HG02610 (cell line): ENCODE measurements at regions not wholly inside any gene's neighbourhood (a gene's known extent, or its start where the extent isn't known, plus 50 kb on each side); places are given as distances from the start of the nearest gene placed in this dataset.
"Not testable (repeated sequence)": the region's sequence is repeated elsewhere in the genome, so short reads cannot be mapped to it uniquely, and the experiment has no call there.

ENCODE experiments used
- ATAC-seq: cut with Tn5 transposase; IDR thresholded peaks from one replicate; pipeline ENCODE4 v1.9.1; 2021; ENCODE audit warnings: mild to moderate bottlenecking, moderate library complexity; ENCODE audit not compliant: unreplicated experiment

- ATAC-seq = no peak
Observed at GRCh38 chr11:109926941-109927340, 166.3 kb upstream of the ZC3H12C start.

DNA sequence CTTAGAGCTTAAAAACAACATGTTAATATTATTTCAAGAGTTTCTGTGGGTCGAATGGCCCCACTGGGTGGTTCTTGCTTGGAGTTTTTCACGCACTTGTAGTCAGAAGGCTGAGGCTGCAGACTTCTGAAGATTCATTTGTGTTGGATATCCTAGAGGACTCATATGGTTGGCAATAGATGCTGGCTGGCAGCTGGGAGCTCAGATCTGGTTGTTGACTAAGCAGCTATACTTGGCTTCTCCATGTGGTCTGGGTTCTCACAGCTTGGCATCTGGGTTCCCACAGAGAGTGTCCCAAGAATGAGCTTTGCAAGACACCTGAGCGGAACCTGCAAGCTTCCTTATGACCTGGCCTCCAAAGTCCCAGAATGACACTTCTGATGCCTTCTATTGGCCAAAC, 163.9 kb upstream of the ZC3H12C start:
- ATAC-seq = no peak

GRCh38 chr11:109933126-109933525, 160.1 kb upstream of the ZC3H12C start:
- no peak for ATAC-seq

- ATAC-seq = no peak
Observed at GRCh38 chr11:109934151-109934550, 159.0 kb upstream of the ZC3H12C start.

DNA sequence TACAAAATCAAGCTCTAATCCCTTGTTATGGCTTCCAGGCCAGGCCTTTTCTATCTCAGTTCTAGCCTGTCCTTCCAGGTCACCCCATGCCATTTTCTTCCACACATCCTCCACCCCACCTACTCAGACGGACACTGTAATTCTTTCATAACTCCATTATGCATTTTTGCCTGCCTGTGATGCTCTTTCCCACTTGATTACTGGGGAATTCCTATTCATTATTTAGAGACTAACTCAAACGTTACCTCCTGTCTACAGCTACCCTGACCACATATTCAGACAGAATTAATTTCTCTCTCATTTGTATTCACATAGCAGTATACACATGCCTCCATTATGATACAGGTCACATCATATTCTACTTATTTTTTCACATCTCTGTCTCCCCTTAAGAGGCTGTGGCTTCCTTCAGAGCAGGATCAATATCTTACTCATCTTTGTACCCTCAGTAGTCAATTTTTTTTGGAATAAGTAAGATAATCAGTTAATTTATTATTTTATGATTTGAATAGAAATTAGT, 156.5 kb upstream of the ZC3H12C start:
- ATAC-seq = no peak

DNA sequence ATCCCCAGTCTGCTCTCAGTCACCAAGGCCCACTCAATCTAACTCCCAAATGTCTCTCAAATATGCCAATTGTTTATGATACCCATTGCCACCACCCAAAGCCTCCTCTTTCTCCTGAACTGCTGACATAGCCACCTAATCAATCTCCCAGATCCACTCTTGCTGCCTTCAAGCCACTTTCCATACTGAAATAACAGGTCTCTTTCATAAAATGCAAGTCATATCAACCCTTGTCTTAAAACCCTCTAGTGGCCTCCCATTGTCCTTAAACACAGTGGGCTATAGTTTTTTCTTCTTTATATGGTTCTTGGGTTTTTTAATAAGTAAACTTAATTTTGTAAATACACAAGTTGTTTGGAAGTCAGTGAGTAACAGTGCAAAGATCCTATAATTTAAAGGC, 155.2 kb upstream of the ZC3H12C start:
- ATAC-seq = no peak

GRCh38 chr11:109939166-109939810, 153.9 kb upstream of the ZC3H12C start:
- peak; percentile 70 for ATAC-seq

GRCh38 chr11:109940816-109941215, 152.4 kb upstream of the ZC3H12C start:
- no peak for ATAC-seq

GRCh38 chr11:109945626-109946321, 147.4 kb upstream of the ZC3H12C start:
- peak; percentile 78 for ATAC-seq

DNA sequence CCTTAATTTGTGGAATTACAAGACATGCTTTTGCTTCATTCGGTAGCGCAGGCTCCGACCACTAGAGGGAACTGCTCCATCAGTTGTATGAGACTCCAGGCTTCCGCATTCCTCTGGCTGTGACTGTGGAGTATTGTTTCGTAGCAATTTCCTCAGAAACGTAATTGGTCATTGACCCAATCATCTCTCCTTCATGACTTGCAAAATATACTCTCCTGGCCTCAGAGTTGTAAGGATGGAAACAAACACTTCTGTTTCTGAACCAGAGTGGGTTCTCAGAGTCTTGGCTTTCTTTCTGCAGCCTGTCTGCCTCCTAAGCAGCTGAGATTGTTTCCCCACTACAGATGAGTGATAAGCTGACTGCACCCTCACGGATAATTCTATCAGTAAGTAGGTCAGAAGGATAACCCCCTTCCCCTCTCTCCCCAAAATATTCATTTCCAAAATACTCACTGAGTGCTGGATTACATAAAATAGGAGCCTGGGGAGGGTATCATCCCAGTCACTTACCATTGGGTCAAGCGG, 146.8 kb upstream of the ZC3H12C start:
- ATAC-seq = peak; percentile 85

- no peak for ATAC-seq
Observed at GRCh38 chr11:109954534-109954933, 138.7 kb upstream of the ZC3H12C start.

- ATAC-seq = peak; percentile 78
Observed at GRCh38 chr11:109956124-109956793, 136.9 kb upstream of the ZC3H12C start.

DNA sequence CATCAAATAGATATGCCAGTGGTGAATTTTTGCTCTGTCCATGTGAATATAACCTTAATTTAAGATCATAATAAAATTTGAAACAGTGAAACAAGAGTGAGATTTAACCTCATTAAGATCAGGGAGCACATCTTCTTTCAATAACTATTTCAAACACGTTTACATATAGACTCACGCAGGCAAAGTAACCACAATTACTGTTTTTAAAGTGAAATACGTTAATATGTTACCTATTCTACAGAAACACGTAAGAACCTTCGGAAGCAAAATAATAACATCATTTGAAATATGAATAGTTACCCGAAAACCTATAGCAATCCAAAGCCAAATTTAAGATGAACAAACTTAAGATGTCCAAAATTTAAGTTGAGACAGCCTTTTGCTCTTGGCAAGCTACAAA, 136.2 kb upstream of the ZC3H12C start:
- no peak for ATAC-seq

DNA sequence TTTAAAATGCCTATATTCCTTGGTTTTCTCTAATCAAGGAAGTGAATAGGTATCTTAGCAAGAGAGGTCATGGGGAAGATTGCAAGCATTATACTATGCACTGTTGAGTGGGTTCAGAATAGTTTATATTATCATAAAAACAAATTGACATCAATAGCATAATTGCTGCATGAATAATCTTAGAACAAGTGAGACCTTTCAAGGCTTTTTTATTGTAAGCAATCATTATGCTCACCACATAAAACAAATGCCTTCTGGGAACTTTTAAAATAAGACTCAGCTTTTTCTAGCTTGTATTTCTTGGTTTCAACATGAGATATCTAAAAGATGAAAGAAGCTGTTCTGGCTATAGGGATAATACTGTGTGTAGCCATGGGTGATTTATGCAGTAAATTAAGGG, 135.6 kb upstream of the ZC3H12C start:
- ATAC-seq = no peak

GRCh38 chr11:109958131-109958820, 134.9 kb upstream of the ZC3H12C start:
- no peak for ATAC-seq

- ATAC-seq = no peak
Observed at GRCh38 chr11:109958821-109959166, 134.4 kb upstream of the ZC3H12C start.

GRCh38 chr11:109960831-109961230, 132.4 kb upstream of the ZC3H12C start:
- no peak for ATAC-seq

GRCh38 chr11:109961261-109961660, 131.9 kb upstream of the ZC3H12C start:
- ATAC-seq = no peak

DNA sequence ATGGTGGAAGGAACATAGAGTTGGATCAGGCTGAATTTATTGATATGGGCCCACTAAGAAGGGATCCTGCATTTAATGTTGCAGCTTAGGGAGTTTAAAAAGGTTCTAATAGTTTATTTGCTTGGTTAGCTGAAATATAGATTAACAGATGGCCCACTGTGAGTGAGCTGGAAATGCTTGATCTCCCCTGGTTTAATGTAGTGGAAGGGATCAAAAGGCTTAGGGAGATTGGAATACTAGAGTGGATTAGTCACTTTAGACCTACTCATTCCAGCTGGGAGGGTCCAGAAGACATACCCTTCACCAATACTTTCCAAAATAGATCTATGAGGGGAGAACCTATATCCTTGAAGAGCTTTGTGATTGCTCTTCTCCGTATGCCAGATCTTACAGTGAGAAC, 130.1 kb upstream of the ZC3H12C start:
- no peak for ATAC-seq

DNA sequence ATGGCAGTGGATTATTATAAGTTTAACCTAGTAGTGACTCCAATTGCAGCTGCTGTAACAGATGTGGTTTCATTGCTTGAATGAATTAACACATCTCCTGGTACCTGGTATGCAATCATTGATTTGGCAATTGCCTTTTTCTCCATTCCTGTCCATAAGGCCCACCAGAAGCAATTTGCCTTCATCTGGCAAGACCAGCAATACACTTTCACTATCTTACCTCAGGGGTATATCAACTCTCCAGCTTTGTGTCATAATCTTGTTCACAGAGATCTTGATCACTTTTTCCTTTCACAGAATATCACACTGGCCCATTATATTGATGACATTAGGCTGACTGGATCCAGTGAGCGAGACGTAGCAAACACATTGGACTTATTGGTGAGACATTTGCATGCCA, 128.7 kb upstream of the ZC3H12C start:
- no peak for ATAC-seq

DNA sequence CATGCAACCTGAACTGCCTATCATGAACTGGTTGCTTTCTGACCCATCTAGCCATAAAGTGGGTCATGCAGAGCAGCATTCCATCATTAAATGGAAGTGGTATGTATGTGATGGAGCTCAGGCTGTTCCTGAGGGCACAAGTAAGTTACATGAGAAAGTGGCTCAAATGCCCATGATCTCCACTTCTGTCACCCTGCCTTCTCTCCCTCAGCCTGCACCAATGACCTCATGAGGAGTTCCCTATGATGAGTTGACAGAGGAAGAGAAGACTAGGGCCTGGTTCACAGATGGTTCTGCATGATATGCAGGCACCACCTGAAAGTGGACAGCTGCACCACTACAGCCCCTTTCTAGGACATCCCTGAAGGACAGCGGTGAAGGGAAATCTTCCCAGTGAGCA, 127.7 kb upstream of the ZC3H12C start:
- not testable (repeated sequence) for ATAC-seq
